Effector memory CD4-positive, alpha-beta T cell (primary cell): ENCODE measurements at regions not wholly inside any gene's neighbourhood (a gene's known extent, or its start where the extent isn't known, plus 50 kb on each side); places are given as distances from the start of the nearest gene placed in this dataset.
"Not testable (repeated sequence)": the region's sequence is repeated elsewhere in the genome, so short reads cannot be mapped to it uniquely, and the experiment has no call there.

Source experiments
- DNase-seq, 3 donors: peaks; one replicate each; pipeline ENCODE4 v3.0.0-alpha.2; 2020
- H3K27ac ChIP-seq: 2 replicates; pipeline ENCODE4 v1.7.0; 2013; ENCODE audit warnings: mild to moderate bottlenecking, low read length, moderate library complexity; ENCODE audit not compliant: insufficient read depth, poor library complexity, severe bottlenecking
- H3K27me3 ChIP-seq: replicated peaks from 2 replicates; pipeline ENCODE4 v1.7.0; 2013; ENCODE audit warnings: mild to moderate bottlenecking, low read length; ENCODE audit not compliant: insufficient read depth, control insufficient read depth, poor library complexity, severe bottlenecking
- H3K36me3 ChIP-seq: 2 replicates; pipeline ENCODE4 v1.7.0; 2013; ENCODE audit warnings: mild to moderate bottlenecking, low read length, moderate library complexity; ENCODE audit not compliant: control insufficient read depth, insufficient read depth
- H3K4me1 ChIP-seq: 2 replicates; pipeline ENCODE4 v1.7.0; 2013; ENCODE audit warnings: low read length, mild to moderate bottlenecking; ENCODE audit not compliant: control insufficient read depth, insufficient read depth, poor library complexity, severe bottlenecking
- H3K4me3 ChIP-seq: 2 replicates; pipeline ENCODE4 v1.7.0; 2013; ENCODE audit warnings: low read length, low read depth, mild to moderate bottlenecking; ENCODE audit not compliant: insufficient read depth, poor library complexity, severe bottlenecking
- H3K9me3 ChIP-seq: 2 replicates; pipeline ENCODE4 v1.7.0; 2013; ENCODE audit warnings: mild to moderate bottlenecking, low read length, moderate library complexity; ENCODE audit not compliant: control insufficient read depth

GRCh38 chr12:131414155-131414922, 296.6 kb upstream of the SFSWAP start:
- H3K9me3 ChIP-seq, H3K4me3 ChIP-seq, H3K4me1 ChIP-seq, DNase-seq, H3K27me3 ChIP-seq, H3K27ac ChIP-seq, H3K36me3 ChIP-seq: not testable (repeated sequence)

DNA sequence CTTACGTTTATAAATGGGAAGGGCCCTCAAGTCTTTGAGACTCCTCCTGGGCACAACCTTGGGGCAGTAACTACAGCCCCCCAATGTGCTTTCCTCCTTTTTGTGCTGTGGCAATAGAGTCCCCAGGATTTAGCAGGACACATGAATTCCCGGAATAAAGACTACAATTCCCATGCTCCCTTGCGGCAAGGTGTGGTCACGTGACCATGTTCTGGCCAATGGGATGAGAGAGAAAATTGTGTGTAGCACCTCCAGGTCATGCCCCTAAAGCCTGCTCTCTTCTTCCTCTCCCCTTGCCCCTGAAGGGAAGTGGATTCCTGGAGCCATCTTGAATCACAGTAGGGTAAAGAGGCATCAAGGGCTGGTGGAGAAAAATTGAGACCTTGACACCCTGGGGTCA, 295.1 kb upstream of the SFSWAP start:
- Histone ChIP-seq H3K36me3 (no peaks in the 10 kb centered on the region), H3K4me1 (no peaks in the 10 kb centered on the region), H3K9me3 (no peaks in the 10 kb centered on the region), H3K27ac (no peak overlapping the region), H3K4me3 (no peak overlapping the region), H3K27me3 (no peaks in the 10 kb centered on the region)
- DNase-seq, result no peak

DNA sequence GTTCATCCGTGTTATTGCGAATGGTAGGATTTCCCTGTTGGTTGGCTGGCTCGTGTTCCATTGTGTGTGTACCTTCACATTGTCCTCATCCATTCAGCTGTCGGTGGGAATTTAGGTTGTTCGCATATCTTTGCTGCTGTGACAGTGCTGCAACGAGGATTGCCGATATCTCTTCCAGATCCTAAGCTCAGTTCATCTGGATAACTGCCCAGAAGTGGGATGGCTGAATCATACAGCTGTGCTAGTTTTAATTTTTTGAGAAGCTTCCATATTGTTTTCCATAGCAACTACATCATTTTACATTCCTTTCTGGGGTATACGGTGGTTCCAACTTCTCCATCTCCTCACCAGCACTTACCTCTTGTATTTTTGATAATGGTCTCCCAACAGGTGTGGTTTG, 292.8 kb upstream of the SFSWAP start:
- H3K27me3 ChIP-seq, result no peaks in the 10 kb centered on the region
- H3K4me3 ChIP-seq, result no peak overlapping the region
- H3K4me1 ChIP-seq, result no peaks in the 10 kb centered on the region
- H3K36me3 ChIP-seq, result no peaks in the 10 kb centered on the region
- DNase-seq, result no peak
- H3K27ac ChIP-seq, result no peak overlapping the region
- H3K9me3 ChIP-seq, result no peaks in the 10 kb centered on the region

DNA sequence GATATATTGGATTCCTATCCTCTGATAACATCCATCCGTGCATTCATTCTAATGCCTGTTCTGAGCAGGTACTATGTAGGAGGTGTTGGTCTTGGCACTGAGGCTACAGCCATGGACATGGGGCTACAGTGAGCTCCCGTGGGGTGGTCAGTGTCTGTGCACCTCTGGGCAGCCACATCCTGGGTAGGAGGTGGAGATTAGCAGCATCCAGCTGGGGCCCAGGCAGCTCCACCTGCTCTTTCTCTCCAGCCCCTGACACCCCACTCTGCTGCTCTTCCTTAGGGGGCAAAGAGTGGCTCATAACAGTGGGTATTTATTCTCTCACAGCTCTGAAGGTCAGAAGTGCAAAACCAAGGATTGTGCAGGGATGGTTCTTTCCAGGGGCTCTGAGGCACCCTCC, 292.0 kb upstream of the SFSWAP start:
- H3K4me3 ChIP-seq, result no peak overlapping the region
- no peaks in the 10 kb centered on the region for H3K4me1 ChIP-seq

GRCh38 chr12:131420867-131421447, 289.9 kb upstream of the SFSWAP start:
- Histone ChIP-seq H3K9me3 (no peaks in the 10 kb centered on the region), H3K36me3 (no peaks in the 10 kb centered on the region), H3K27me3 (no peaks in the 10 kb centered on the region), H3K27ac (no peak overlapping the region), H3K4me1 (no peaks in the 10 kb centered on the region), H3K4me3 (no peak overlapping the region)
- no peak for DNase-seq

More for the DNA sequence above, 292.0 kb upstream of the SFSWAP start:
- Histone ChIP-seq H3K27ac (no peak overlapping the region), H3K9me3 (no peaks in the 10 kb centered on the region), H3K36me3 (no peaks in the 10 kb centered on the region), H3K27me3 (no peaks in the 10 kb centered on the region)
- no peak for DNase-seq

DNA sequence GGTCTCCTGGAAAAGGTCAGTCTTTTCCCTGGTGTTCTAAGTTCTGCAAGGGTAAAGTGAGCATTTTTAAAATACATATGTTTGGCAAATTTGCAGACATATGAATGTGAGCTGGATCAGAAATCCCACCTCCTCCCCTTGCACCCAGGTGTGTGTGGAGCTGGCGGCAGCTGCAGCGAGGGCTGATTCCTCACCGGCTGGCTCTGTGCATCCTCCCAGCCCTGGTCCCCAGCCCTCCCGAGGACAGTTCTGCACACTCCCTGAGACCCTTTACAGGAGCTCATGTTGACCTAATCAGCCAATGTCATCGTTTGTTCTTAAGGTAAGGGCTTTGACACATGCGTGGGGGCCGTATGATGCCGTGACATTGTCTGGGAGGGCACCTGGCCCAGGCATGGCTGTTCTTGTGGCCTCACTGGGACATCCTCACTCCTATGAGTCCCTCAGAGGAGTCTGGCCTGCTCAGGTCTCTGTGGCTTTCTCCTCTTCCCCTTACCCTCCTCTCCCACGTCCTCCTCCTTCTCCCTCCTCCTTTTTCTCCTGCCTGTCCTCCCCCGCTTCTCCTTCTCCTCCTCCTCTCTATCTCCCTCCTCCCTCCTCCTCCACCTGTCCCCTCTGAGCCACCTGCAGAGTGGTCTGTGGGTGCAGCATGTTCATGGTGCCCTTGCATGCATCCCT, 289.2 kb upstream of the SFSWAP start:
- no peak for DNase-seq
- H3K4me1 ChIP-seq, result no peaks in the 10 kb centered on the region
- no peak overlapping the region for H3K27ac ChIP-seq
- no peak overlapping the region for H3K4me3 ChIP-seq
- no peaks in the 10 kb centered on the region for H3K36me3 ChIP-seq
- H3K27me3 ChIP-seq, result no peaks in the 10 kb centered on the region
- H3K9me3 ChIP-seq, result no peaks in the 10 kb centered on the region

GRCh38 chr12:131422187-131422520, 288.7 kb upstream of the SFSWAP start:
- Histone ChIP-seq H3K4me1 (no peaks in the 10 kb centered on the region), H3K36me3 (no peaks in the 10 kb centered on the region), H3K9me3 (no peaks in the 10 kb centered on the region), H3K27ac (no peak overlapping the region), H3K4me3 (no peak overlapping the region), H3K27me3 (no peaks in the 10 kb centered on the region)
- DNase-seq, result no peak

- Histone ChIP-seq H3K36me3 (no peaks in the 10 kb centered on the region), H3K9me3 (no peaks in the 10 kb centered on the region), H3K27me3 (no peaks in the 10 kb centered on the region), H3K4me3 (no peak overlapping the region), H3K27ac (no peak overlapping the region), H3K4me1 (no peaks in the 10 kb centered on the region)
- no peak for DNase-seq
Measured at GRCh38 chr12:131422744-131423143, 288.1 kb upstream of the SFSWAP start.

GRCh38 chr12:131424270-131424669, 286.6 kb upstream of the SFSWAP start:
- no peaks in the 10 kb centered on the region for H3K27me3 ChIP-seq
- H3K9me3 ChIP-seq, result no peaks in the 10 kb centered on the region
- H3K36me3 ChIP-seq, result no peaks in the 10 kb centered on the region
- H3K4me3 ChIP-seq, result no peak overlapping the region
- H3K4me1 ChIP-seq, result no peaks in the 10 kb centered on the region
- no peak for DNase-seq
- no peak overlapping the region for H3K27ac ChIP-seq
